ENCODE measurements at regions not wholly inside any gene's neighbourhood (a gene's known extent, or its start where the extent isn't known, plus 50 kb on each side); places are given as distances from the start of the nearest gene placed in this dataset.

GRCh38 chr3:193865896-193866480, 270.0 kb upstream of the HES1 start:
- no peak for DNase-seq (ENCODE audit: low spot score, unreplicated experiment)
- Mint-ChIP-seq H3K27me3 (peaks cover 21% of the 10 kb centered on the region), H3K4me3 (ENCODE audit: low read depth) (no peak overlapping the region), H3K9me3 (ENCODE audit: low read depth) (no peaks in the 10 kb centered on the region), H3K4me1 (ENCODE audit: low read depth) (peaks cover 33% of the 10 kb centered on the region), H3K27ac (no peak overlapping the region), H3K36me3 (ENCODE audit: insufficient read depth) (no peaks in the 10 kb centered on the region)
- no peak for TF ChIP-seq CTCF (IDR thresholded peaks at IDR 0.05; ENCODE audit: unreplicated experiment)

- Mint-ChIP-seq H3K27me3 (peaks cover 15% of the 10 kb centered on the region), H3K9me3 (ENCODE audit: low read depth) (no peaks in the 10 kb centered on the region), H3K36me3 (ENCODE audit: insufficient read depth) (no peaks in the 10 kb centered on the region), H3K27ac (peak overlapping the region; percentile 34), H3K4me1 (ENCODE audit: low read depth) (peaks cover 38% of the 10 kb centered on the region), H3K4me3 (ENCODE audit: low read depth) (no peak overlapping the region)
- no peak for DNase-seq (ENCODE audit: low spot score, unreplicated experiment)
- TF ChIP-seq CTCF (IDR thresholded peaks at IDR 0.05; ENCODE audit: unreplicated experiment): no peak
Measured at GRCh38 chr3:193868590-193868989, 267.4 kb upstream of the HES1 start.

- H3K9me3 Mint-ChIP-seq (ENCODE audit: low read depth): no peaks in the 10 kb centered on the region
- peaks cover 36% of the 10 kb centered on the region for H3K4me1 Mint-ChIP-seq (ENCODE audit: low read depth)
- peak overlapping the region; percentile 83 for H3K27ac Mint-ChIP-seq
- no peaks in the 10 kb centered on the region for H3K36me3 Mint-ChIP-seq (ENCODE audit: insufficient read depth)
- TF ChIP-seq CTCF (IDR thresholded peaks at IDR 0.05; ENCODE audit: unreplicated experiment): no peak
- no peak overlapping the region for H3K4me3 Mint-ChIP-seq (ENCODE audit: low read depth)
- DNase-seq (ENCODE audit: low spot score, unreplicated experiment): peak; percentile 24
- peaks cover 15% of the 10 kb centered on the region for H3K27me3 Mint-ChIP-seq
Measured at GRCh38 chr3:193869221-193870201, 266.4 kb upstream of the HES1 start.

- Mint-ChIP-seq H3K36me3 (ENCODE audit: insufficient read depth) (no peaks in the 10 kb centered on the region), H3K9me3 (ENCODE audit: low read depth) (no peaks in the 10 kb centered on the region), H3K4me3 (ENCODE audit: low read depth) (no peak overlapping the region), H3K4me1 (ENCODE audit: low read depth) (peaks cover 43% of the 10 kb centered on the region), H3K27me3 (peaks cover 15% of the 10 kb centered on the region), H3K27ac (peak overlapping the region; percentile 79)
- no peak for TF ChIP-seq CTCF (IDR thresholded peaks at IDR 0.05; ENCODE audit: unreplicated experiment)
- DNase-seq (ENCODE audit: low spot score, unreplicated experiment): no peak
Measured at GRCh38 chr3:193870376-193871219, 265.4 kb upstream of the HES1 start.

GRCh38 chr3:193871220-193871485, 264.8 kb upstream of the HES1 start:
- Mint-ChIP-seq H3K4me3 (ENCODE audit: low read depth) (no peak overlapping the region), H3K27ac (no peak overlapping the region), H3K9me3 (ENCODE audit: low read depth) (no peaks in the 10 kb centered on the region)

More at GRCh38 chr3:193871220-193871485, 264.8 kb upstream of the HES1 start:
- no peak for DNase-seq (ENCODE audit: low spot score, unreplicated experiment)
- Mint-ChIP-seq H3K4me1 (ENCODE audit: low read depth) (peaks cover 46% of the 10 kb centered on the region), H3K36me3 (ENCODE audit: insufficient read depth) (no peaks in the 10 kb centered on the region), H3K27me3 (peaks cover 15% of the 10 kb centered on the region)
- TF ChIP-seq CTCF (IDR thresholded peaks at IDR 0.05; ENCODE audit: unreplicated experiment): no peak
